OCI-LY3 (cell line): ENCODE measurements at regions not wholly inside any gene's neighbourhood (a gene's known extent, or its start where the extent isn't known, plus 50 kb on each side); places are given as distances from the start of the nearest gene placed in this dataset.

ENCODE experiments used
- H2AFZ ChIP-seq: fragments of 200-600, 300-600 bp; shearing (Covaris generic); 2 replicates; pipeline ENCODE4 v1.6.0; 2014; ENCODE audit warnings: antibody characterized with exemption, low read depth, low read length
- H3K27ac ChIP-seq: fragments of 200-600, 300-600 bp; sonication (generic); 2 replicates; pipeline ENCODE4 v1.5.1; 2014; ENCODE audit warnings: mild to moderate bottlenecking, low read length, moderate library complexity, mixed read lengths
- H3K27me3 ChIP-seq: fragments of 200-600, 300-600 bp; sonication (generic); 2 replicates; pipeline ENCODE4 v1.6.1; 2014; ENCODE audit warnings: low read depth, low read length, mixed read lengths
- H3K36me3 ChIP-seq: fragments of 200-600, 300-600 bp; sonication (generic); replicated peaks from 2 replicates; pipeline ENCODE3; 2014; ENCODE audit warnings: low read depth, low read length, mixed read lengths
- H3K4me1 ChIP-seq: fragments of 300-600, 200-600 bp; sonication (generic); 2 replicates; pipeline ENCODE4 v1.6.1; 2014; ENCODE audit warnings: low read length, mixed read lengths
- H3K4me2 ChIP-seq: fragments of 200-600, 300-600 bp; sonication (generic); 2 replicates; pipeline ENCODE4 v1.6.1; 2014; ENCODE audit warnings: low read length, mixed read lengths
- H3K4me3 ChIP-seq: fragments of 300-600, 200-600 bp; sonication (generic); 2 replicates; pipeline ENCODE4 v1.5.1; 2014; ENCODE audit warnings: antibody characterized with exemption, mild to moderate bottlenecking, low read length, moderate library complexity
- H3K79me2 ChIP-seq: fragments of 300-600, 200-600 bp; shearing (Covaris generic); 2 replicates; pipeline ENCODE4 v1.6.1; 2014; ENCODE audit warnings: mild to moderate bottlenecking, low read length, mixed read lengths
- H3K9ac ChIP-seq: fragments of 300-600, 200-600 bp; shearing (Covaris generic); 2 replicates; pipeline ENCODE4 v1.6.0; 2014; ENCODE audit warnings: mild to moderate bottlenecking, low read length, moderate library complexity
- H3K9me3 ChIP-seq: fragments of 200-600, 300-600 bp; shearing (Covaris generic); 2 replicates; pipeline ENCODE4 v1.6.1; 2014; ENCODE audit warnings: low read length, mixed read lengths; ENCODE audit not compliant: insufficient read depth
- H4K20me1 ChIP-seq: fragments of 200-600, 300-600 bp; sonication (generic); 2 replicates; pipeline ENCODE4 v1.6.1; 2016; ENCODE audit warnings: low read length, mixed read lengths; ENCODE audit not compliant: insufficient read depth
- CTCF ChIP-seq: fragments of 200-600, 300-600 bp; sonication (generic); IDR thresholded peaks from 2 replicates; pipeline ENCODE4 v1.5.1; 2014; ENCODE audit warnings: antibody characterized with exemption, low read length, low read depth
- EZH2phosphoT487 ChIP-seq: fragments of 200-600 bp; shearing (Covaris generic); IDR thresholded peaks from 2 replicates; pipeline ENCODE4 v1.6.1; 2018; ENCODE audit warnings: antibody characterized with exemption, mixed run types, low read depth

DNA sequence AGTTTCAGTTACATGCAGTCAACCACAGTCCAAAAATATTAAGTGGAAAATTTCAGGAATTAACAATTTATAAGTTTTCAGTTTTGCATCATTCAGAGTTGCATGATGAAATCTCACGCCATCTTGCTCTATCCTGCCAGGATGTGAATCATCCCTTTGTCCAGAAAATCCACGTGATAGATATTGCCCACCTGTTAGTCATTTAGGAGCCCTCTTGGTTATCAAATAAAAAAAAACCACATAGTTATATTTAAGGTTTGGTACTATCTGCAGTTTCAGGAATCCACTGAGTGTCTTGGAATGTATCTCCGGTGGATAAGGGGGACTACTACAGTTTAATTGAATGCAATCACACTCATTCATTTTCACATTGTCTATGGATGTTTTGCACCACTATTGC is 1249.0 kb upstream of the CITED2 start:
- Histone ChIP-seq H3K4me1 (no peaks in the 10 kb centered on the region), H3K9me3 (no peaks in the 10 kb centered on the region), H4K20me1 (no peaks in the 10 kb centered on the region), H3K9ac (no peak overlapping the region), H2AFZ (no peak overlapping the region), H3K27ac (no peak overlapping the region), H3K27me3 (no peaks in the 10 kb centered on the region), H3K79me2 (no peaks in the 10 kb centered on the region), H3K36me3 (no peaks in the 10 kb centered on the region), H3K4me3 (no peak overlapping the region), H3K4me2 (no peak overlapping the region)
- TF ChIP-seq EZH2phosphoT487 (no peak), CTCF (no peak)

- Histone ChIP-seq H3K4me1 (no peaks in the 10 kb centered on the region), H3K36me3 (no peaks in the 10 kb centered on the region), H3K4me2 (no peak overlapping the region), H2AFZ (no peak overlapping the region), H3K79me2 (no peaks in the 10 kb centered on the region), H3K27me3 (no peaks in the 10 kb centered on the region), H3K9ac (no peak overlapping the region), H4K20me1 (no peaks in the 10 kb centered on the region), H3K9me3 (no peaks in the 10 kb centered on the region), H3K27ac (no peak overlapping the region), H3K4me3 (no peak overlapping the region)
- TF ChIP-seq EZH2phosphoT487 (no peak), CTCF (no peak)
Observed at GRCh38 chr6:140620496-140620895, 1246.0 kb upstream of the CITED2 start.

DNA sequence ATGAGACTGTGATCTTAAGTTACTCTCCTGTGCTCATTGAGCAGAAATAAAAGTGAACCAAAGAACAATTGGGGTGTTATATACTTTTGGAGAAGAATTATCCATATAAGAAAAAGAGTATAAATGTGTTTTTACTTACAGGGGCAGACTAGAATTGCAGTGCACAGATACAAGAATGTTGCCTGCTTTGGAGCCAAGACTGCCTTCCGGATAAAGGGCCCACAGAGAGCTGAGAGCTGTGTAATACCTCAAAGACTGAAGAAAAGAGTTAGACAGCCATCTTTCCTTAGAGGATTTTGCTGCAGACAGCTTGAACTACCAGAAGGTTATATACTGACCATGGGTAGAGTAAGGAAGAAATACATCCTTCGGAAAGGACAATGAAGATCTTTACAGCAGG is 1235.5 kb upstream of the CITED2 start:
- H3K9ac ChIP-seq: no peak overlapping the region
- H3K4me2 ChIP-seq: no peak overlapping the region
- H4K20me1 ChIP-seq: no peaks in the 10 kb centered on the region
- H3K27me3 ChIP-seq: no peaks in the 10 kb centered on the region
- TF ChIP-seq EZH2phosphoT487: no peak
- TF ChIP-seq CTCF: no peak
- no peak overlapping the region for H3K4me3 ChIP-seq
- no peak overlapping the region for H2AFZ ChIP-seq
- H3K4me1 ChIP-seq: no peaks in the 10 kb centered on the region
- no peaks in the 10 kb centered on the region for H3K9me3 ChIP-seq
- no peak overlapping the region for H3K27ac ChIP-seq
- H3K79me2 ChIP-seq: no peaks in the 10 kb centered on the region
- no peaks in the 10 kb centered on the region for H3K36me3 ChIP-seq

- TF ChIP-seq EZH2phosphoT487 (no peak), CTCF (no peak)
Observed at GRCh38 chr6:140609321-140609720, 1234.9 kb upstream of the CITED2 start.

More at GRCh38 chr6:140609321-140609720, 1234.9 kb upstream of the CITED2 start:
- H3K36me3 ChIP-seq: no peaks in the 10 kb centered on the region
- no peak overlapping the region for H3K4me3 ChIP-seq
- no peaks in the 10 kb centered on the region for H4K20me1 ChIP-seq
- no peaks in the 10 kb centered on the region for H3K9me3 ChIP-seq
- no peaks in the 10 kb centered on the region for H3K27me3 ChIP-seq
- H3K9ac ChIP-seq: no peak overlapping the region
- no peak overlapping the region for H3K4me2 ChIP-seq
- H3K79me2 ChIP-seq: no peaks in the 10 kb centered on the region
- H3K27ac ChIP-seq: no peak overlapping the region
- H2AFZ ChIP-seq: no peak overlapping the region
- H3K4me1 ChIP-seq: no peaks in the 10 kb centered on the region
